H54 (cell line): ENCODE measurements at regions not wholly inside any gene's neighbourhood (a gene's known extent, or its start where the extent isn't known, plus 50 kb on each side); places are given as distances from the start of the nearest gene placed in this dataset.
"Not testable (repeated sequence)": the region's sequence is repeated elsewhere in the genome, so short reads cannot be mapped to it uniquely, and the experiment has no call there.

Source experiments
- DNase-seq: peaks from one replicate; pipeline ENCODE4 v3.0.0; 2011; ENCODE audit warnings: low spot score, mixed read lengths; ENCODE audit not compliant: insufficient read length
- FAIRE-seq: peaks from 3 replicates; lab custom pipeline; 2011; peaks lifted over from hg19 to GRCh38; lab: Jason Lieb, UNC
- POLR2A ChIP-seq: IDR thresholded peaks from 2 replicates; pipeline ENCODE4 v1.6.1; 2011; ENCODE audit warnings: low read depth, mild to moderate bottlenecking, low read length

GRCh38 chr15:75121491-75121890, 80.2 kb upstream of the C15orf39 start:
- TF ChIP-seq POLR2A = no peak
- DNase-seq = no peak
- no peak for FAIRE-seq

DNA sequence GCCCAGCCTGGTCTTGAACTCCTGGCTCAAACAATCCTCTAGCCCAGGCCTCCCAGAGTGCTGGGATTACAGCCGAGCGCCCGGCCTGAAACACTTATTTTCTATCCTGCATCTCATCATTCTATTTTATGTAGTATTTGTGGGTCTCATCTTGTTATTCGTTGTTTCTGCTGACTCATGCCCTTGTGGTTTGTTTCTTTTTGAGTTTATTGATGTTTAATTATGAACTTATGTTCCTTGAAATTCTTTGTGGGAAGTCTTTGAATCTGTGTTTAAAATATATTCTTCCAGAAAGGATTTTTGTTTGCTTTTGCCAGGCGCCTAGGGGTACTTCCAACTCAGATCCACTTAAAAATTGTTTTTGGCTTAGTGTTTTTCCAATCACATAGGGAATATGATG, 78.3 kb upstream of the C15orf39 start:
- TF ChIP-seq POLR2A = no peak

DNA sequence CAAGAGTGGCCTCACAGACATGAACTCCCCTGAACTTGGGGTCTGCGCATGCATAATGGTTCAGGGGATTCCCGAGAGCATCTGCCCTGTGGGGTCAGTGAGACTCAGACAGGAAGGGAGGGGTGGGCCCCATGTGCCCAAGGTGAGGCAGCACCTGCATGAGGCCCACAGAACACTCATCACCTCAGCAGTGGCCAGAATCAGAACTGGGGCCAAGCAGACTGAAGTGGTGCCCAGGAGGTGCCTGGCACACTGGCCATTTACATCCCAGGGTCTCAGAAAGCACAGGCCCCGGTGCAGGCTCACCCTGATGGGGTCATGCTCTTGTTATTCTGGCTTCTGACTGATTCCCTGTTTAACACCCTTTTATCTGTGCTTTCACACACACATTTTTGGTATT, 77.4 kb upstream of the C15orf39 start:
- not testable (repeated sequence) for FAIRE-seq, DNase-seq

More for the DNA sequence above, 78.3 kb upstream of the C15orf39 start:
- DNase-seq (no peak), FAIRE-seq (no peak)

- TF ChIP-seq POLR2A = no peak
- no peak for FAIRE-seq
- no peak for DNase-seq
These were observed 75.7 kb upstream of the C15orf39 start for GRCh38 chr15:75125935-75126334.

DNA sequence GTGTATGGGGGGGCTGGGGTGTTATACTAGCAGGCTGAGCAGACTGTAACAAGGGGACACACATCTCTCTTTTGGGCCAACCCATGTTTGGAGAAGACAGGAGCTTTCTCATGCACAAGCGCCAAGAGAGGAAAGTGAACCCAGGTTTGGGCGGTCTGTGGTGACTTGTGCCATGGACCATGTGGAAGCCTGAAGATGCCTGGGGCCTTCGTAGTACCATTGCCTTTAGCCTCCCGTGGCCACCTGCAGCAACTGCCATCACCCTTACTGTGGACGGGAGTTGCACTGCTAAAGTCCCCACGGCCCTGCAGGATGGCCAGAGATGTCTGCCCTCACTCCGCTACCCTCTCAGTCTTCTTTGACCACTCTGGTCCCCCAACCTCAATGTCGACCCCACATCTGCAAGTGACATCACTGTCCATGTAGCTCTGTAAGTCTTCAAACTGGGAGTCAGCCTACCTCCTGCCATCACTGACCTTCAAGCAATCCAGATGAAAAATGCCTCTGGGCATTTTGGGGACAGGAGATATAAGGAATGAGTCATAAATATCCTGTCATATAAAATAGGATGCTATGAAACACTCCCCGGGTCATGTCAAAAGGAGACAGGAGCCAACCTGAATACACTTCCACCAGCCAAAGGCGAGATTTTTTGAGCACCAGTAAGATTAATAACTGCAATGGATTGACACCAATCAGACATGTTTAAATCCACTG, 74.7 kb upstream of the C15orf39 start:
- no peak for FAIRE-seq

GRCh38 chr15:75129788-75130187, 71.9 kb upstream of the C15orf39 start:
- FAIRE-seq = no peak
- DNase-seq = no peak
- TF ChIP-seq POLR2A = no peak

More for the DNA sequence above, 74.7 kb upstream of the C15orf39 start:
- no peak for TF ChIP-seq POLR2A
- no peak for DNase-seq

DNA sequence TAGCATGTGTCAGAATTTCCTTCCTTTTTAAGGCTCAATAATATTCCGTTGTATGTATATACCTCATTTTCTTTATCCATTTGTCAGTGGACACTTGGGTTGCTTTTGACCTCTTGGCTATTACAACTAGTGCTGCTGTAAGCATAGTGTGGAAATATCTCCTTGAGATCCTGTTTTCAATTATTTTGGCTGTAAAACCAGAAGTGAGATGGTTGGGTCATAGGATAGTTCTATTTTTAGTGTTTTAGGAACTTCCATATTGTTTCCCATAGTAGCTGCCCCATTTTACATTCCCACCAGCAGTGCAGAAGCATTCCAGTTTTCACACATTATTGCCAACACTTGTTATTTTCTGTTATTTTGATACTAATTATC, 70.4 kb upstream of the C15orf39 start:
- no peak for TF ChIP-seq POLR2A
- no peak for DNase-seq
- no peak for FAIRE-seq

- no peak for DNase-seq
- TF ChIP-seq POLR2A = no peak
- FAIRE-seq = no peak
These were observed 66.9 kb upstream of the C15orf39 start for GRCh38 chr15:75134748-75135147.

- FAIRE-seq (no peak), DNase-seq (no peak)
- TF ChIP-seq POLR2A = no peak
These were observed 65.6 kb upstream of the C15orf39 start for GRCh38 chr15:75136118-75136517.

- FAIRE-seq = no peak
- no peak for DNase-seq
These were observed 64.9 kb upstream of the C15orf39 start for GRCh38 chr15:75136758-75137157.

DNA sequence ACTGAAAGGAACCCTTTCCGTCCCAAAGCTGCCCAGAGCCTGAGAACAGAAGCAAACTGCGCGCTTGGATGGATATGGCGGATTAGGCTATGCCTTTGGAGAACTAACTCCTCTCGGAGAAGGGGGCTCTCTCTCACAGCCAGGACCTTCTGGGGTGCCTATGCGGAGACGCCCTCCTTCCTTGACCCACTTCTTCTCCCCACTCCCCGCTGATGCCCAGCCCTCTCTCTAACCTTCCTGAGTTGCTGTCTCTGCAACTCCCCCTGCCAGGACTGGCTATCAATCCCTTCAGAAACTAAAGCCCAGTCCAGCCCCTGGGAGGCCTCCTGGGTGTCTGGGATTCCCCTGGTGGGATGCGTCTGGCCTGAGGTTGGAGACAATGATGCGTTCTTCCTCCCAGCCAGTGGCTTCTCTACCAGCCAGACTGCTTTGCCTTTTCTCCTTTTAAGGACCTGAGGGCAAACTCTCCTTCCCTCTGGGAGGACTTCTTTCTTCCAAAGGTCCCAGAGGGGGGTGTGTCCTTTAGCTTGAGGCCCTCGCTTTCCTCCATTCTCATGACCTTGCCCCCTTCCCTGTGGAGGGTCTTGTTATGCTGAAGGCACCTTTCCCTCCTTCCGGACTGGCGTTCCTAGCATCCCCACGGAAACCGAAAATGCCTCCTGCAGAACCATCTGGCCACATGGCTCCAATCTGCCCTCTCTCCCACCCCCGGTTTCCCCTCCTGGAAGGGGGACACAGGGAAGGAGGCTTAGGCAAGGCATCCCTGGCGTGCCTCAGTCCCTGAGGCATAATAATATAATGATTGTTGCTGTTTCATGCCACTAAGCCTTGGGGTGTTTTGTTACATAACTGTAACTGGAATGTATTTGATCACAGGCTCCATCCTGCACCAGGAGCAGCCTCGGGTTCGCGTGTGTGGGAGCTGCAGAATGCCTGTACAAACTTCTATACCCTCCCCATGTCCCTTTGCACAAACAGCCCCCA, 63.4 kb upstream of the C15orf39 start:
- no peak for DNase-seq
- FAIRE-seq = no peak
- TF ChIP-seq POLR2A = no peak

More at GRCh38 chr15:75136758-75137157, 64.9 kb upstream of the C15orf39 start:
- no peak for TF ChIP-seq POLR2A

DNA sequence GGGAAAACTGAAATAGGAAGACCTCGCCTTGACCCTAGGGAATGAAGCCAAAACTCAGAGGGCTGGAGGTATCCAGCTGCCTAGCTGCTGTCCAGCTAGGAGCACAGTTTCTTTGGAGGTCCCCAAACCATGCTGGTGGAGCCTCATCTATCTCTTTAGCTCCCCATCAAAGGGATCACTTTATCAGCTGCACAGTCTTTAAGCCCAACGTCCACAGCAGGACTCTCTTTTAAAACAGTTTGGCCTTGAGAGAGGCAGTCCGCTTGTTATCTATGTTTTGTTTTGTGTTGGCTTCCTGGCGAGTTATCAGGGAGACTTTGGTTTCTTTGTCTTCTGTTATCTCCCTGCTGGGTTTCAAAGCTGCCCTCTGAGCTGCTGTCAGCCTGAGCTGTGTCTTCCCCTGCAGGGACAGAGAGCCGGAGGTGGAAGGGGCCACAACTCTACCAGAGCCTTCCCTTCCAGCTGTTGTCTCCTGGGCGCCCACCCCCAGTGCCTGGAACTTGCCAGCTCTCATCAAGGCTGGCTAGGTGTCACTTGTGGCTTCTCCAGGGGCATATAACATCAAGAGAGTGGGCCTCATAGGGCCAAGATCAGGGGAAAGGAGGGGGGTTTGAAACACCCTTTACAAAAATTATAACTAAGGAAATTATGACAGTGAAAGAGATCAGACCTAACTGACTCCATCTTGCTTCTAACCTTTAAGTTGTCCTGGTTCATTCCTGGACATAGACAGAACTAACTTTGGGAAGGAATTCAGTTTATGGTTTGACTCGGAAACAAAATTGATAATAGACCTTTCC, 61.4 kb upstream of the C15orf39 start:
- DNase-seq (no peak), FAIRE-seq (no peak)
- TF ChIP-seq POLR2A = no peak

GRCh38 chr15:75142499-75142898, 59.2 kb upstream of the C15orf39 start:
- FAIRE-seq (no peak), DNase-seq (no peak)
- no peak for TF ChIP-seq POLR2A
